Smooth muscle cell (in vitro differentiated cells): ENCODE measurements at regions not wholly inside any gene's neighbourhood (a gene's known extent, or its start where the extent isn't known, plus 50 kb on each side); places are given as distances from the start of the nearest gene placed in this dataset.

ENCODE experiments used
- DNase-seq: peaks from one replicate; lab custom pipeline; 2025; ENCODE audit not compliant: unreplicated experiment; lab: John Stamatoyannopoulos, UW
- H2AFZ ChIP-seq: fragments of 200-600 bp; sonication (generic); 2 replicates; pipeline ENCODE4 v1.6.0; 2016; ENCODE audit warnings: antibody characterized with exemption, low read depth, mild to moderate bottlenecking
- H3F3A ChIP-seq: fragments of 200-600 bp; sonication (generic); 2 replicates; pipeline ENCODE4 v1.6.0; 2017; ENCODE audit warnings: antibody characterized with exemption, low read depth
- H3K27ac ChIP-seq: fragments of 200-600 bp; sonication (generic); 2 replicates; pipeline ENCODE4 v1.5.1; 2016; ENCODE audit warnings: low read depth, mild to moderate bottlenecking
- H3K27me3 ChIP-seq: fragments of 200-600 bp; sonication (generic); 2 replicates; pipeline ENCODE4 v1.6.1; 2016; ENCODE audit warnings: low read depth, mild to moderate bottlenecking
- H3K36me3 ChIP-seq: fragments of 200-600 bp; sonication (generic); 2 replicates; pipeline ENCODE4 v1.5.1; 2016; ENCODE audit warnings: low read depth
- H3K4me1 ChIP-seq: fragments of 200-600 bp; sonication (generic); 2 replicates; pipeline ENCODE4 v1.5.1; 2016; ENCODE audit warnings: low read depth
- H3K4me2 ChIP-seq: fragments of 200-600 bp; sonication (generic); 2 replicates; pipeline ENCODE4 v1.6.0; 2016; ENCODE audit warnings: mild to moderate bottlenecking
- H3K4me3 ChIP-seq: fragments of 200-600 bp; sonication (generic); 2 replicates; pipeline ENCODE4 v1.5.1; 2016; ENCODE audit warnings: mild to moderate bottlenecking
- H3K79me2 ChIP-seq: fragments of 200-600 bp; sonication (generic); 2 replicates; pipeline ENCODE4 v1.6.0; 2016; ENCODE audit warnings: low read depth, mild to moderate bottlenecking
- H3K9ac ChIP-seq: fragments of 200-600 bp; sonication (generic); 2 replicates; pipeline ENCODE4 v1.6.0; 2016; ENCODE audit warnings: low read depth
- H3K9me3 ChIP-seq: fragments of 200-600 bp; sonication (generic); replicated peaks from 2 replicates; pipeline ENCODE4 v1.5.1; 2016; ENCODE audit warnings: low read depth
- H4K20me1 ChIP-seq: fragments of 200-600 bp; sonication (generic); 2 replicates; pipeline ENCODE4 v1.6.0; 2016; ENCODE audit warnings: low read depth
- CTCF ChIP-seq: fragments of 200-600 bp; sonication (generic); IDR thresholded peaks from 2 replicates; pipeline ENCODE4 v1.5.1; 2017; ENCODE audit warnings: borderline replicate concordance, mild to moderate bottlenecking, antibody characterized with exemption; ENCODE audit not compliant: insufficient read depth, poor library complexity, severe bottlenecking
- WGBS: methylation state at CpG from one replicate; pipeline ENCODE4 v1.1.7; 2016; ENCODE audit warnings: low lambda C conversion rate; 5-methylcytosine and 5-hydroxymethylcytosine counted together

DNA sequence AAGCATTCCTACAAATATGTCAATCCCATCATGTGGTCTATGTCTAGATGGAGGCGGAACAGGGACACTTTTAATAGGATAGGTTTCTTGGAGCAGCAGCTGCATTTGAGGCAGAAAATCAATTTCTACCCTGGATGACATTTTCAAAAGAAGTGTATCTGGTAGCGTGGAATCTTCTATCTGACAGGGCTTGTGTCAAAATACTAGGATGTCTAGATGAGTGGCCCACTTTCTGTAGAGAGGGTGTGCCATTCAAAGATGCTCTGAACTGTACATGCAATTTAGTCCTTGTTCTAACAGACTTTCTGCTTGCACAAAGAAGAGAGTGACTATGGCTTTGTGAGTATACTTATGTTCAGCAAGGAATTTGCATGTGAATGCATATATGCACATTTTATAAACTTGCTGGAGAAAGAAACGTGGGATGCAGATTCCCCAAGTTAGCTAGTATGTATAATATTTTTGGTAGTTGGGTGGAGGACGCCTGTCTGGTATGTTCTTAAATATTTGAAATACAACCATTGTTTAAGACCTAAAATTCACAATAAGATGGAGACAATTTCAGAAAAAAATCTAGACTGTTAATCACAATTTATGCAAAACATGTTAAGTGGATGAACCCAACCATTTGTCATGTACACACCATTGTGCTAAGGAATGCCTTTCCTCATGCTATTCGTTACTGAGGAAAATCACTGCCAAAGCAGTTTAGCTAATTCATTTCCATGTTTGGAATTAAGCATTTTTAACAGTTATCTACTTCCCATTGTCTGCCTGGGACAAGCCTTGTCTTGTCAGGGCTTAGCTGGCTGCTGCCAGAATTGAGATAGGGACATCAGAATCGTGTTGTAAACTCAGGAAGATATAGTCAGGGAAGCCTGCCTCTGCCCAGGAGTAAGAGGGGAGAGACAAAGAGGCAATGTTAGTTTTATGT is 129.1 kb upstream of the MEF2C start:
- Histone ChIP-seq H3K4me3 (no peak overlapping the region), H3K4me1 (peaks cover 19% of the 10 kb centered on the region), H3K27ac (no peak overlapping the region), H4K20me1 (no peaks in the 10 kb centered on the region), H3K9ac (no peak overlapping the region), H3F3A (no peaks in the 10 kb centered on the region), H3K9me3 (no peaks in the 10 kb centered on the region), H3K79me2 (no peaks in the 10 kb centered on the region), H3K36me3 (no peaks in the 10 kb centered on the region), H2AFZ (no peak overlapping the region), H3K27me3 (no peaks in the 10 kb centered on the region), H3K4me2 (peak overlapping the region; percentile 15)
- WGBS = 70% methylated on average over 6 of the region's 6 CpGs
- TF ChIP-seq CTCF = no peak
- DNase-seq = no peak

- no peak overlapping the region for H3K4me3 ChIP-seq
- H3K79me2 ChIP-seq = no peaks in the 10 kb centered on the region
- H3F3A ChIP-seq = no peaks in the 10 kb centered on the region
- H3K9me3 ChIP-seq = no peaks in the 10 kb centered on the region
- no peak for TF ChIP-seq CTCF
- no peak for DNase-seq
- H3K4me1 ChIP-seq = peaks cover 9% of the 10 kb centered on the region
- H2AFZ ChIP-seq = no peak overlapping the region
- H4K20me1 ChIP-seq = no peaks in the 10 kb centered on the region
- H3K27me3 ChIP-seq = no peaks in the 10 kb centered on the region
- H3K27ac ChIP-seq = no peak overlapping the region
- H3K4me2 ChIP-seq = no peak overlapping the region
- WGBS = 89% methylated on average over 2 of the region's 2 CpGs
- no peak overlapping the region for H3K9ac ChIP-seq
- no peaks in the 10 kb centered on the region for H3K36me3 ChIP-seq
Measured at GRCh38 chr5:89010512-89010911, 127.5 kb upstream of the MEF2C start.

DNA sequence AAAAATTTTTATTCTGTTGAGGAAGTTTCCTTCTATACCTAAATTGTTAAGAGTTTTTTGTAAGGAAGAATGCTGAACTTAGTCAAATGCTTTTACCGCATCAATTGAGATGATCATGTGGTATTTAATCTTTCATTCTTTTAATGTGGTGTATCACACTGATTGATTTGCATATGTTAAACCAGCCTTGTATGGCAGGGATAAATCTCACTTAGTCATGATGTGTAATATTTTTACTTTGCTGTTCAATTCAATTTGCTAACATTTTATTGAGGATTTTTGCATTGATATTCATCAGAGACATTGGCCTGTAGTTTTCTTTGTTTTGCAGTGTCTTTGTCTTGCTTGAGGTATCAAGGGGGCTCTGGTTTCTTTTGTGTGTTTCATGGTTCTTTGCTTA is 125.3 kb upstream of the MEF2C start:
- peaks cover 9% of the 10 kb centered on the region for H3K4me1 ChIP-seq
- no peak overlapping the region for H3K4me3 ChIP-seq
- H3K36me3 ChIP-seq = no peaks in the 10 kb centered on the region
- 92% methylated on average over 1 of the region's 1 CpG for WGBS
- H3F3A ChIP-seq = no peaks in the 10 kb centered on the region
- no peak for DNase-seq
- no peaks in the 10 kb centered on the region for H3K9me3 ChIP-seq
- no peaks in the 10 kb centered on the region for H3K27me3 ChIP-seq
- no peaks in the 10 kb centered on the region for H4K20me1 ChIP-seq
- no peak overlapping the region for H2AFZ ChIP-seq
- H3K27ac ChIP-seq = no peak overlapping the region
- H3K9ac ChIP-seq = no peak overlapping the region
- no peaks in the 10 kb centered on the region for H3K79me2 ChIP-seq
- TF ChIP-seq CTCF = no peak
- H3K4me2 ChIP-seq = no peak overlapping the region

DNA sequence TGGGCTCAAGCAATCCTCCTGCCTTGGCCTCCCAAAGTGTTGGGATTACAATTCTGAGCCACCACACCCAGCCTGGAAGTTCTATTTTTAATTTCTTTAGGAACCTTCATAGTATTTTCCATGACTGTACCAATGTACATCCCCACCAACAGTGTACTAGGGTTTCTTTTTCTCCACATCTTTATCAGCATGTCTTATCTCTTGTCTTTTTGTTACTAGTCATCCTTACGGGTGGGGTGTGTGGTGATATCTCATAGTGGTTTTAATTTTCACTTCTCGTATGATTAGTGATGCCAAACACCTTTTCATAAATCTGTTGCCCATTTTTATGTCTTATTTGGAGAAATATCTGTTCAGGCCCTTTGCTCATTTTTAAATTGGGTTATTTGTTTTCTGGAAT is 123.0 kb upstream of the MEF2C start:
- H2AFZ ChIP-seq = no peak overlapping the region
- H3K36me3 ChIP-seq = no peaks in the 10 kb centered on the region
- no peaks in the 10 kb centered on the region for H3K79me2 ChIP-seq
- no peak overlapping the region for H3K4me3 ChIP-seq
- no peak overlapping the region for H3K27ac ChIP-seq
- H3K4me1 ChIP-seq = no peaks in the 10 kb centered on the region
- no peak for TF ChIP-seq CTCF
- no peaks in the 10 kb centered on the region for H3F3A ChIP-seq
- no peak overlapping the region for H3K9ac ChIP-seq
- no peak for DNase-seq
- H3K9me3 ChIP-seq = no peaks in the 10 kb centered on the region
- 82% methylated on average over 2 of the region's 2 CpGs for WGBS
- H3K4me2 ChIP-seq = no peak overlapping the region
- no peaks in the 10 kb centered on the region for H3K27me3 ChIP-seq
- H4K20me1 ChIP-seq = no peaks in the 10 kb centered on the region
